ENCODE measurements at regions not wholly inside any gene's neighbourhood (a gene's known extent, or its start where the extent isn't known, plus 50 kb on each side); places are given as distances from the start of the nearest gene placed in this dataset.

GRCh38 chr1:230509281-230509977 lies 83.3 kb upstream of the PGBD5 start:
- DNase-seq (ENCODE audit: low read depth): peak; percentile 69
- TF ChIP-seq, protein P1, sequence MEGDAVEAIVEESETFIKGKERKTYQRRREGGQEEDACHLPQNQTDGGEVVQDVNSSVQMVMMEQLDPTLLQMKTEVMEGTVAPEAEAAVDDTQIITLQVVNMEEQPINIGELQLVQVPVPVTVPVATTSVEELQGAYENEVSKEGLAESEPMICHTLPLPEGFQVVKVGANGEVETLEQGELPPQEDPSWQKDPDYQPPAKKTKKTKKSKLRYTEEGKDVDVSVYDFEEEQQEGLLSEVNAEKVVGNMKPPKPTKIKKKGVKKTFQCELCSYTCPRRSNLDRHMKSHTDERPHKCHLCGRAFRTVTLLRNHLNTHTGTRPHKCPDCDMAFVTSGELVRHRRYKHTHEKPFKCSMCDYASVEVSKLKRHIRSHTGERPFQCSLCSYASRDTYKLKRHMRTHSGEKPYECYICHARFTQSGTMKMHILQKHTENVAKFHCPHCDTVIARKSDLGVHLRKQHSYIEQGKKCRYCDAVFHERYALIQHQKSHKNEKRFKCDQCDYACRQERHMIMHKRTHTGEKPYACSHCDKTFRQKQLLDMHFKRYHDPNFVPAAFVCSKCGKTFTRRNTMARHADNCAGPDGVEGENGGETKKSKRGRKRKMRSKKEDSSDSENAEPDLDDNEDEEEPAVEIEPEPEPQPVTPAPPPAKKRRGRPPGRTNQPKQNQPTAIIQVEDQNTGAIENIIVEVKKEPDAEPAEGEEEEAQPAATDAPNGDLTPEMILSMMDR (IDR thresholded peaks at IDR 0.05; ENCODE audit: insufficient read depth, low read length): no peak
- no peak overlapping the region for H3K4me3 ChIP-seq (ENCODE audit: low read depth, low read length)

- TF ChIP-seq, protein P1 (IDR thresholded peaks at IDR 0.05; ENCODE audit: insufficient read depth, low read length): no peak
- no peak overlapping the region for H3K4me3 ChIP-seq (ENCODE audit: low read depth, low read length)
- peak; percentile 42 for DNase-seq (ENCODE audit: low read depth)
These were observed 81.7 kb upstream of the PGBD5 start for GRCh38 chr1:230507666-230508402.

DNA sequence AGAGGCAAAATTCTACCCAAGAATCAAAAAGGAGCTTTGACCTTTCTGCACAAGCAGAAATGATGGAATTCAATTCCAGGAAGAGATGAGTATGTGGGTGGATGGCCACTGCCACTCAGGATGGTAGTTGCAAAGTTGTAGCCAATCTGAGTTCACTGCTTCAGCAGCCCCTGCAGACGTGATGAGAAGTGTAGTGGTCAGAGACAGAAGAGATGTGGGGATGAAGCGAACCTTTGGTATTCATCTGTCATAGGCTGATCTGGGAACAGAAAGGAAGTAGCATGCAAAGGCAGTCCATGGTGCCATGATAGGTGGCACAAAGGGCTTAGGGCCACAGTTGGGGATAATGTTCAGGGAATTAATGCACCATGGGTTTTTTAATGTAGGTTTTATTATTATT lies 81.1 kb upstream of the PGBD5 start:
- TF ChIP-seq, protein P1 (IDR thresholded peaks at IDR 0.05; ENCODE audit: insufficient read depth, low read length): no peak
- H3K4me3 ChIP-seq (ENCODE audit: low read depth, low read length): no peak overlapping the region
- no peak for DNase-seq (ENCODE audit: low read depth)

GRCh38 chr1:230506451-230506850 lies 80.3 kb upstream of the PGBD5 start:
- TF ChIP-seq, protein P1 (IDR thresholded peaks at IDR 0.05; ENCODE audit: insufficient read depth, low read length): no peak
- H3K4me3 ChIP-seq (ENCODE audit: low read depth, low read length): no peak overlapping the region
- no peak for DNase-seq (ENCODE audit: low read depth)

DNA sequence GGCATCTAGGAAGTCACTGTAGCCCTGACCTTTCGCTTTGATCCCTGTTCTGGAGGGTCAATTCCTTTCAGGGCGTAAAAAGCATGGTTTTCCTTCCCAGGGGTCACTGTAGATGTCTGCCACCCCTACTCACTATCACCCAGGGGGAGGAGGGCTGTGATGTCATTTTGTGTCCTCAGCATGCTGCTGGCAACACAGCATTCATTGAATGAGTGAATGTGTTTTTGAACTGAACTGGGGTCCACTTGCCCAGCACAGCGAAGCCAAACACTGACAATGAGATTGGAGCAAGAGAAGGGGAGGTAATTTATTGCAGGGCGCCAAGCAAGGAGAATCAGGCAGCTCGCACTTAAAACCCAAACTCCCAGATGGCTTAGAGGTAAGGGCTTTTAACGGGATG lies 78.2 kb upstream of the PGBD5 start:
- H3K4me3 ChIP-seq (ENCODE audit: low read depth, low read length): no peak overlapping the region
- DNase-seq (ENCODE audit: low read depth): no peak
- TF ChIP-seq, protein P1 (IDR thresholded peaks at IDR 0.05; ENCODE audit: insufficient read depth, low read length): no peak

GRCh38 chr1:230503726-230504125 lies 77.6 kb upstream of the PGBD5 start:
- TF ChIP-seq, protein P1 (IDR thresholded peaks at IDR 0.05; ENCODE audit: insufficient read depth, low read length): no peak
- H3K4me3 ChIP-seq (ENCODE audit: low read depth, low read length): no peak overlapping the region
- no peak for DNase-seq (ENCODE audit: low read depth)

Data from fibroblast of the aortic adventitia (primary cell).